Thoracic aorta (tissue), 2 donors: ENCODE measurements at regions not wholly inside any gene's neighbourhood (a gene's known extent, or its start where the extent isn't known, plus 50 kb on each side); places are given as distances from the start of the nearest gene placed in this dataset.

Source experiments
- ATAC-seq: fragments of 150-250 bp; one replicate; pipeline ENCODE4 v1.8.0; 2017; ENCODE audit warnings: low read depth; ENCODE audit not compliant: insufficient number of reproducible peaks, low FRiP score
- DNase-seq: peaks from one replicate; pipeline ENCODE4 v3.0.0-alpha.2; 2020; ENCODE audit warnings: low spot score
- H3K27ac ChIP-seq, 2 donors: fragments of 200-600 bp; sonication (generic); 1 replicate in 1 of 2; 2 replicates in 1 of 2; pipeline ENCODE4 v1.5.1; 2016; ENCODE audit warnings: mild to moderate bottlenecking in 2 of 2, moderate library complexity in 2 of 2
- H3K27me3 ChIP-seq: fragments of 200-600 bp; sonication (generic); replicated peaks from 2 replicates; pipeline ENCODE4 v1.6.0; 2016; ENCODE audit warnings: mild to moderate bottlenecking; ENCODE audit not compliant: insufficient read depth
- H3K36me3 ChIP-seq: fragments of 200-600 bp; sonication (generic); one replicate; pipeline ENCODE4 v1.5.1; 2016
- H3K4me1 ChIP-seq, 2 donors: fragments of 200-600 bp; sonication (generic); 1 replicate in 1 of 2; 2 replicates in 1 of 2; pipeline versions ENCODE4 v1.5.1 to v1.6.0; 2016; ENCODE audit warnings: low read depth in 2 of 2, mild to moderate bottlenecking in 1 of 2; ENCODE audit not compliant: control insufficient read depth in 1 of 2
- H3K4me3 ChIP-seq: fragments of 200-600 bp; sonication (generic); 2 replicates; pipeline ENCODE4 v1.5.1; 2016; ENCODE audit warnings: mild to moderate bottlenecking
- H3K9me3 ChIP-seq: fragments of 200-600 bp; sonication (generic); 2 replicates; pipeline ENCODE4 v1.5.1; 2016
- CTCF ChIP-seq: fragments of 200-600 bp; sonication (generic); IDR thresholded peaks from one replicate; pipeline ENCODE4 v1.5.1; 2019; ENCODE audit warnings: antibody characterized with exemption

GRCh38 chr2:854460-854859 is 96.2 kb upstream of the SNTG2 start:
- TF ChIP-seq CTCF: peak; percentile 28
- H3K4me1 ChIP-seq: no peaks in the 10 kb centered on the region
- no peak for DNase-seq
- H3K36me3 ChIP-seq: no peaks in the 10 kb centered on the region
- no peak overlapping the region for H3K27ac ChIP-seq
- no peak for ATAC-seq
- H3K27me3 ChIP-seq: no peaks in the 10 kb centered on the region
- no peaks in the 10 kb centered on the region for H3K9me3 ChIP-seq
- no peak overlapping the region for H3K4me3 ChIP-seq

GRCh38 chr2:853203-853870 is 97.3 kb upstream of the SNTG2 start:
- no peak for TF ChIP-seq CTCF
- Histone ChIP-seq H3K9me3 (no peaks in the 10 kb centered on the region), H3K36me3 (no peaks in the 10 kb centered on the region), H3K4me3 (no peak overlapping the region), H3K4me1 (no peaks in the 10 kb centered on the region), H3K27me3 (no peaks in the 10 kb centered on the region), H3K27ac (no peak overlapping the region)
- no peak for DNase-seq
- ATAC-seq: no peak

GRCh38 chr2:852168-852567 is 98.5 kb upstream of the SNTG2 start:
- Histone ChIP-seq H3K4me1 (no peaks in the 10 kb centered on the region), H3K36me3 (no peaks in the 10 kb centered on the region), H3K27me3 (no peaks in the 10 kb centered on the region), H3K9me3 (no peaks in the 10 kb centered on the region), H3K4me3 (no peak overlapping the region), H3K27ac (no peak overlapping the region)
- ATAC-seq (no peak), DNase-seq (no peak)
- TF ChIP-seq CTCF: no peak

- ATAC-seq (no peak), DNase-seq (no peak)
- Histone ChIP-seq H3K27ac (no peak overlapping the region), H3K36me3 (no peaks in the 10 kb centered on the region), H3K9me3 (no peaks in the 10 kb centered on the region), H3K4me3 (no peak overlapping the region), H3K4me1 (no peaks in the 10 kb centered on the region), H3K27me3 (no peaks in the 10 kb centered on the region)
- TF ChIP-seq CTCF: no peak
Observed at GRCh38 chr2:851680-852079, 99.0 kb upstream of the SNTG2 start.

- Histone ChIP-seq H3K4me3 (no peak overlapping the region), H3K27ac (no peak overlapping the region), H3K4me1 (no peaks in the 10 kb centered on the region), H3K9me3 (no peaks in the 10 kb centered on the region), H3K36me3 (no peaks in the 10 kb centered on the region), H3K27me3 (no peaks in the 10 kb centered on the region)
- no peak for TF ChIP-seq CTCF
- DNase-seq: no peak
- ATAC-seq: no peak
Observed at GRCh38 chr2:851078-851477, 99.6 kb upstream of the SNTG2 start.
